GM12878 (cell line): ENCODE measurements at regions not wholly inside any gene's neighbourhood (a gene's known extent, or its start where the extent isn't known, plus 50 kb on each side); places are given as distances from the start of the nearest gene placed in this dataset.

Source experiments
- ATAC-seq: fragments of 200-7000 bp; cut with Tn5 transposase; 3 replicates; pipeline ENCODE4 v1.9.1; 2020; ENCODE audit warnings: mild to moderate bottlenecking, moderate library complexity
- BruUV-seq: library from RNA; stranded (reverse); fragments of 400-500 nt; replicated peaks from 2 replicates; lab custom pipeline; 2021; lab: Mats Ljungman, UMichigan
- CTCF ChIA-PET: fragments of 300-600 bp; sonication (Branson Sonifier 250); formaldehyde crosslinking; extraction: SDS; loops from one replicate; lab custom pipeline; 2021; ENCODE audit warnings: inconsistent platforms; lab: Yijun Ruan, JAX
- POLR2A ChIA-PET: fragments of 350-600 bp; formaldehyde crosslinking; extraction: SDS; loops from one replicate; lab custom pipeline; 2021; ENCODE audit warnings: inconsistent platforms; lab: Charles Lee
- RAD21 ChIA-PET: fragments of 300-600 bp; sonication (Branson Sonifier 250); formaldehyde crosslinking; loops from one replicate; lab custom pipeline; 2023; ENCODE audit warnings: antibody characterized with exemption; ENCODE audit not compliant: unreplicated experiment; lab: Charles Lee
- SMC1A ChIA-PET: fragments of 300-600 bp; sonication (Branson Sonifier 250); formaldehyde crosslinking; loops from one replicate; lab custom pipeline; 2023; ENCODE audit not compliant: unreplicated experiment, uncharacterized antibody; lab: Charles Lee
- DNase-seq: peaks from one replicate; pipeline ENCODE4 v3.0.0-alpha.2; 2011; ENCODE audit warnings: low read depth, low spot score
- FAIRE-seq: peaks from 3 replicates; lab custom pipeline; 2011; peaks lifted over from hg19 to GRCh38; lab: Jason Lieb, UNC
- H2AFZ ChIP-seq: 2 replicates; pipeline ENCODE4 v1.6.0; 2011; ENCODE audit warnings: low read depth, low read length, control low read depth; ENCODE audit not compliant: control insufficient read depth
- H3K27ac ChIP-seq: 2 replicates; pipeline ENCODE4 v1.5.1; 2011; ENCODE audit warnings: control low read depth; ENCODE audit not compliant: control insufficient read depth, insufficient read depth
- H3K27me3 ChIP-seq, 2 experiments: replicated peaks in 1 of 2; 2 replicates each; pipeline versions ENCODE4 v1.6.0 to v1.6.1; 2011; ENCODE audit warnings: low read length in 1 of 2; ENCODE audit not compliant: control insufficient read depth in 2 of 2, insufficient read depth in 2 of 2
- H3K36me3 ChIP-seq, 2 experiments: 2 replicates each; pipeline ENCODE4 v1.5.1; 2011; ENCODE audit warnings: low read length in 1 of 2; ENCODE audit not compliant: control insufficient read depth in 2 of 2, insufficient read depth in 2 of 2
- H3K4me1 ChIP-seq: 2 replicates; pipeline ENCODE4 v1.6.1; 2011; ENCODE audit warnings: mild to moderate bottlenecking, low read length, moderate library complexity, mixed read lengths; ENCODE audit not compliant: control insufficient read depth, insufficient read depth
- H3K4me2 ChIP-seq: 2 replicates; pipeline ENCODE4 v1.6.0; 2011; ENCODE audit warnings: control low read depth; ENCODE audit not compliant: control insufficient read depth, insufficient read depth
- H3K4me3 ChIP-seq: fragments of 200-600 bp; sonication (generic); 2 replicates; pipeline ENCODE4 v1.5.1; 2016
- H3K79me2 ChIP-seq: 2 replicates; pipeline ENCODE4 v1.6.0; 2011; ENCODE audit warnings: low read length; ENCODE audit not compliant: control insufficient read depth, insufficient read depth
- H3K9ac ChIP-seq: 2 replicates; pipeline ENCODE4 v1.8.0; 2011; ENCODE audit warnings: low read length, control low read depth, mixed read lengths; ENCODE audit not compliant: control insufficient read depth, insufficient read depth
- H3K9me3 ChIP-seq: replicated peaks from 3 replicates; pipeline ENCODE4 v1.5.1; 2011; ENCODE audit warnings: mild to moderate bottlenecking, low read length; ENCODE audit not compliant: control insufficient read depth, insufficient read depth
- H4K20me1 ChIP-seq: 2 replicates; pipeline ENCODE4 v1.6.0; 2011; ENCODE audit not compliant: control insufficient read depth, insufficient read depth
- BCL11A ChIP-seq: IDR thresholded peaks from 2 replicates; pipeline ENCODE4 v1.6.1; 2011; ENCODE audit warnings: low read depth, low read length
- E2F8 ChIP-seq: fragments of 450-650 bp; IDR thresholded peaks from 2 replicates; pipeline ENCODE4 v1.6.1; 2018; ENCODE audit warnings: mild to moderate bottlenecking, low read depth, moderate library complexity; ENCODE audit not compliant: partially characterized antibody
- FOS ChIP-seq: IDR thresholded peaks from 3 replicates; pipeline ENCODE4 v1.6.1; 2011; ENCODE audit warnings: borderline replicate concordance; ENCODE audit not compliant: insufficient read length; ENCODE audit errors: extremely low read depth
- FOXM1 ChIP-seq: IDR thresholded peaks from 2 replicates; pipeline ENCODE4 v1.6.1; 2012; ENCODE audit warnings: low read depth, mild to moderate bottlenecking, inconsistent platforms, low read length, moderate library complexity
- NFXL1 ChIP-seq: fragments of 450-650 bp; IDR thresholded peaks from 2 replicates; pipeline ENCODE4 v1.6.1; 2017; ENCODE audit warnings: antibody characterized with exemption, mild to moderate bottlenecking, borderline replicate concordance
- PAX5 ChIP-seq: IDR thresholded peaks from 2 replicates; pipeline ENCODE4 v1.6.1; 2011; ENCODE audit warnings: low read depth, low read length, borderline replicate concordance
- POLR2A ChIP-seq: IDR thresholded peaks from 2 replicates; pipeline ENCODE4 v1.6.1; 2011; ENCODE audit warnings: low read depth, mild to moderate bottlenecking, low read length
- SPI1 ChIP-seq: IDR thresholded peaks from 2 replicates; pipeline ENCODE4 v1.6.1; 2011; ENCODE audit warnings: low read depth, mild to moderate bottlenecking, low read length, moderate library complexity, borderline replicate concordance; ENCODE audit not compliant: insufficient read depth
- SREBF2 ChIP-seq: IDR thresholded peaks from 2 replicates; pipeline ENCODE4 v1.6.1; 2012; ENCODE audit warnings: mild to moderate bottlenecking, low read length
- SUZ12 ChIP-seq: fragments of 200-600 bp; sonication (generic); IDR thresholded peaks from one replicate; pipeline ENCODE4 v1.6.1; 2018; ENCODE audit warnings: antibody characterized with exemption, mild to moderate bottlenecking; ENCODE audit not compliant: unreplicated experiment
- WRNIP1 ChIP-seq: IDR thresholded peaks from 2 replicates; pipeline ENCODE4 v1.6.1; 2011; ENCODE audit warnings: low read depth, low read length, improper control_type of control experiment, borderline replicate concordance
- ZNF274 ChIP-seq: IDR thresholded peaks from one replicate; pipeline ENCODE4 v1.8.0; 2011; ENCODE audit not compliant: insufficient read length, insufficient read depth
- ZNF622 ChIP-seq: fragments of 450-650 bp; IDR thresholded peaks from 2 replicates; pipeline ENCODE4 v1.6.1; 2017; ENCODE audit warnings: mild to moderate bottlenecking, inconsistent platforms
- WGBS: methylation state at CpG from one replicate; pipeline ENCODE4 v1.1.6; 2016; ENCODE audit warnings: low lambda C conversion rate; ENCODE audit not compliant: insufficient replicate concordance, insufficient coverage; ENCODE audit errors: missing lambda C conversion rate; 5-methylcytosine and 5-hydroxymethylcytosine counted together
- in situ Hi-C: fragments of 300-500 bp; cut with MboI; formaldehyde crosslinking; loops from 9 replicates; pipeline ENCODE4 v1.14.3; 2018; ENCODE audit warnings: mixed read lengths
- intact Hi-C: fragments of 100-400 bp; cut with micrococcal nuclease; formaldehyde crosslinking; loops from one replicate; pipeline ENCODE4 v1.14.2; 2022; ENCODE audit not compliant: unreplicated experiment

GRCh38 chr1:239735111-239735510, 348.7 kb downstream of the CHRM3 start:
- Histone ChIP-seq H3K4me3 (no peak overlapping the region), H3K4me1 (no peaks in the 10 kb centered on the region), H2AFZ (no peak overlapping the region), H3K9me3 (no peaks in the 10 kb centered on the region), H3K9ac (no peak overlapping the region), H4K20me1 (no peaks in the 10 kb centered on the region), H3K27me3 (no peaks in the 10 kb centered on the region), H3K79me2 (no peaks in the 10 kb centered on the region), H3K4me2 (no peak overlapping the region), H3K27ac (no peak overlapping the region), H3K36me3 (no peaks in the 10 kb centered on the region)
- CTCF ChIA-PET: no interaction called here
- FAIRE-seq (no peak), ATAC-seq (no peak), DNase-seq (no peak)
- intact Hi-C loops: no loop called here
- in situ Hi-C loops: no loop called here
- SMC1A ChIA-PET: no interaction called here
- WGBS: 6% methylated on average over 2 of the region's 2 CpGs
- RAD21 ChIA-PET: no interaction called here
- TF ChIP-seq ZNF622: no peak
- TF ChIP-seq BCL11A: no peak
- TF ChIP-seq ZNF274: no peak
- TF ChIP-seq SUZ12: no peak
- TF ChIP-seq SREBF2: no peak
- TF ChIP-seq WRNIP1: no peak
- no peak for TF ChIP-seq SPI1
- no peak for TF ChIP-seq FOXM1
- TF ChIP-seq FOS: no peak
- no peak for TF ChIP-seq E2F8
- TF ChIP-seq PAX5: no peak
- no peak for TF ChIP-seq NFXL1
- no peak for TF ChIP-seq POLR2A
- BruUV-seq: no TSS peak
- POLR2A ChIA-PET: no interaction called here
